ENCODE measurements at regions not wholly inside any gene's neighbourhood (a gene's known extent, or its start where the extent isn't known, plus 50 kb on each side); places are given as distances from the start of the nearest gene placed in this dataset.

DNA sequence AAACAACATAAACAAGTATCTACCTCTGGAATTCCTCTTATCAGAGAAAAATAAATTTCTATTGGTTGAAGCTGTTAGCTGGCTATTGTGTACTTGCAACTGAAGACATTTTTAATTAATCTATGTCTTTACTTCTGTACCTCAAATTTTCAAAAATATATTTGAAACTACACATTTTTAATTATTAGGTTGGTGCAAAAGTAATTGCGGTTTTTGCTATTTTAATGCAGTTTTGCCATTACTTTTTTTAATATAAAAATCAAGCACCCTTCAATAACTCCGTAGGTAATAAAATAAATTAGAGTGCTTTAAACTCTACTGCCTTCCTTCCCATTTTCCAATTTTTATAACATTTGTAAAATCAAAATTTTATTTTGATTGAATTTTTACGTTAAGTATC lies 262.1 kb upstream of the DUSP10 start:
- intact Hi-C loops (cut with micrococcal nuclease; ENCODE audit: unreplicated experiment): no loop called here
- no peaks in the 10 kb centered on the region for H3K9me3 ChIP-seq
- DNase-seq: no peak
- ChIA-PET POLR2A (no interaction called here), CTCF (no interaction called here)
- no peaks in the 10 kb centered on the region for H3K36me3 ChIP-seq (ENCODE audit: control insufficient read depth, insufficient read depth, low read length)
- H3K4me3 ChIP-seq (ENCODE audit: low read depth, low read length): no peak overlapping the region
- no peaks in the 10 kb centered on the region for H3K36me3 Mint-ChIP-seq (ENCODE audit: insufficient read depth, unreplicated experiment)
- H3K27me3 ChIP-seq (replicated peaks; ENCODE audit: control insufficient read depth, insufficient read depth, low read length): no peaks in the 10 kb centered on the region
- H3K4me3 Mint-ChIP-seq (ENCODE audit: unreplicated experiment): no peak overlapping the region
- H3K27me3 Mint-ChIP-seq (ENCODE audit: insufficient read depth, unreplicated experiment): no peaks in the 10 kb centered on the region
- TF ChIP-seq, protein P1, sequence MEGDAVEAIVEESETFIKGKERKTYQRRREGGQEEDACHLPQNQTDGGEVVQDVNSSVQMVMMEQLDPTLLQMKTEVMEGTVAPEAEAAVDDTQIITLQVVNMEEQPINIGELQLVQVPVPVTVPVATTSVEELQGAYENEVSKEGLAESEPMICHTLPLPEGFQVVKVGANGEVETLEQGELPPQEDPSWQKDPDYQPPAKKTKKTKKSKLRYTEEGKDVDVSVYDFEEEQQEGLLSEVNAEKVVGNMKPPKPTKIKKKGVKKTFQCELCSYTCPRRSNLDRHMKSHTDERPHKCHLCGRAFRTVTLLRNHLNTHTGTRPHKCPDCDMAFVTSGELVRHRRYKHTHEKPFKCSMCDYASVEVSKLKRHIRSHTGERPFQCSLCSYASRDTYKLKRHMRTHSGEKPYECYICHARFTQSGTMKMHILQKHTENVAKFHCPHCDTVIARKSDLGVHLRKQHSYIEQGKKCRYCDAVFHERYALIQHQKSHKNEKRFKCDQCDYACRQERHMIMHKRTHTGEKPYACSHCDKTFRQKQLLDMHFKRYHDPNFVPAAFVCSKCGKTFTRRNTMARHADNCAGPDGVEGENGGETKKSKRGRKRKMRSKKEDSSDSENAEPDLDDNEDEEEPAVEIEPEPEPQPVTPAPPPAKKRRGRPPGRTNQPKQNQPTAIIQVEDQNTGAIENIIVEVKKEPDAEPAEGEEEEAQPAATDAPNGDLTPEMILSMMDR (IDR thresholded peaks at IDR 0.05; ENCODE audit: insufficient read depth in 1 of 2, low read depth in 1 of 2, low read length in 1 of 2, severe bottlenecking in 1 of 2, unreplicated experiment in 1 of 2): no peak
- H3K27ac Mint-ChIP-seq (ENCODE audit: unreplicated experiment): no peak overlapping the region
- H3K4me1 ChIP-seq: no peaks in the 10 kb centered on the region
- no peaks in the 10 kb centered on the region for H3K9me3 Mint-ChIP-seq (ENCODE audit: unreplicated experiment)
- no TSS peak for BruUV-seq (replicated peaks)
- H3K4me1 Mint-ChIP-seq (ENCODE audit: low read depth, unreplicated experiment): no peaks in the 10 kb centered on the region

DNA sequence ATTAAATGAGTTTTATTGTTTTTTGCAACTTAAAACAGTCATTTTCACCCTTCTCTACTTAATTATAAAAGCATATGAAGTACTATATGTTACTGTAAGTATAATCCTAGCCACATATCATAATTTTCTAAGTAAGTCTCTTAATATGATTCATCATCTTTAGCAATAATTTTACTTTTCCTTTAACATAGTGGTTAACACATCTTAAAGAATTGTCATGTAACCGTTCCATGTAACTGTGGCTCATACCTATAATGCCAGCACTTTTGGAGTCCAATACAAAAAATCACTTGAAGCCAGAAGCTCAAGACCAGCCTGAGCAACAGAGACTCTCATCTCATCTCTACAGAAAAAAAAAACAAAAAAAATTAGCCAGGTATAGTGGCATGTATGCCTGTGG lies 260.6 kb upstream of the DUSP10 start:
- Mint-ChIP-seq H3K27me3 (ENCODE audit: insufficient read depth, unreplicated experiment) (no peaks in the 10 kb centered on the region), H3K9me3 (ENCODE audit: unreplicated experiment) (no peaks in the 10 kb centered on the region), H3K4me3 (ENCODE audit: unreplicated experiment) (no peak overlapping the region), H3K27ac (ENCODE audit: unreplicated experiment) (no peak overlapping the region), H3K4me1 (ENCODE audit: low read depth, unreplicated experiment) (no peaks in the 10 kb centered on the region), H3K36me3 (ENCODE audit: insufficient read depth, unreplicated experiment) (no peaks in the 10 kb centered on the region)
- ChIA-PET POLR2A (no interaction called here), CTCF (interaction anchor here (0.6 kb wide), 1 partner anchor 1706 kb away, joined by 4 read pairs; no protein-coding TSS in a partner anchor)
- intact Hi-C loops (cut with micrococcal nuclease; ENCODE audit: unreplicated experiment): no loop called here
- no TSS peak for BruUV-seq (replicated peaks)
- Histone ChIP-seq H3K4me1 (no peaks in the 10 kb centered on the region), H3K9me3 (no peaks in the 10 kb centered on the region), H3K36me3 (ENCODE audit: control insufficient read depth, insufficient read depth, low read length) (no peaks in the 10 kb centered on the region), H3K4me3 (ENCODE audit: low read depth, low read length) (no peak overlapping the region), H3K27me3 (replicated peaks; ENCODE audit: control insufficient read depth, insufficient read depth, low read length) (no peaks in the 10 kb centered on the region)
- TF ChIP-seq, protein P1 (IDR thresholded peaks at IDR 0.05; ENCODE audit: insufficient read depth in 1 of 2, low read depth in 1 of 2, low read length in 1 of 2, severe bottlenecking in 1 of 2, unreplicated experiment in 1 of 2): no peak
- no peak for DNase-seq

DNA sequence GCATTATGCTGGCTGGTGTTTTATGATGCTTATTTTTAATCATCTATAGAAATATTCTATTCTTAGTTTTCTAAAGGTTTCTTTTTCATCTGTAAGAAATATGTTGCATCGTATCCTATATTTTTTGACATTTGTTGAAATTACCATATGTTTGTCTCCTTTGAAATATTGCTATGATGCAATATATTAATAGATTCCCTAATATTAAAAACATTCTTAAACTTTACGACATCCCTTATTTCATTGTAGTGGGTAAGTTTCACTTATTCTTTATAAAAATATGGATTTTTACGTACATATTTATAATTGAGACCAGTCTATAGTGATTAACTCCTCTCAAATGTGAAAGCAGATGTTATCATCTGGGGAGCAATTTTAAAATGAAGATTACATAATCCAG lies 258.2 kb upstream of the DUSP10 start:
- POLR2A ChIA-PET: no interaction called here
- no peaks in the 10 kb centered on the region for H3K4me1 Mint-ChIP-seq (ENCODE audit: low read depth, unreplicated experiment)
- H3K36me3 ChIP-seq (ENCODE audit: control insufficient read depth, insufficient read depth, low read length): no peaks in the 10 kb centered on the region
- no peaks in the 10 kb centered on the region for H3K9me3 Mint-ChIP-seq (ENCODE audit: unreplicated experiment)
- H3K4me3 Mint-ChIP-seq (ENCODE audit: unreplicated experiment): no peak overlapping the region
- H3K4me1 ChIP-seq: no peaks in the 10 kb centered on the region
- BruUV-seq (replicated peaks): no TSS peak
- H3K27me3 Mint-ChIP-seq (ENCODE audit: insufficient read depth, unreplicated experiment): no peaks in the 10 kb centered on the region
- H3K9me3 ChIP-seq: no peaks in the 10 kb centered on the region
- DNase-seq: no peak
- TF ChIP-seq, protein P1 (IDR thresholded peaks at IDR 0.05; ENCODE audit: insufficient read depth in 1 of 2, low read depth in 1 of 2, low read length in 1 of 2, severe bottlenecking in 1 of 2, unreplicated experiment in 1 of 2): no peak
- H3K27me3 ChIP-seq (replicated peaks; ENCODE audit: control insufficient read depth, insufficient read depth, low read length): no peaks in the 10 kb centered on the region
- H3K36me3 Mint-ChIP-seq (ENCODE audit: insufficient read depth, unreplicated experiment): no peaks in the 10 kb centered on the region
- CTCF ChIA-PET: no interaction called here
- no peak overlapping the region for H3K27ac Mint-ChIP-seq (ENCODE audit: unreplicated experiment)
- intact Hi-C loops (cut with micrococcal nuclease; ENCODE audit: unreplicated experiment): no loop called here
- H3K4me3 ChIP-seq (ENCODE audit: low read depth, low read length): no peak overlapping the region

Measured in Caco-2 (cell line).